Liver (tissue), 8 donors: ENCODE measurements at regions not wholly inside any gene's neighbourhood (a gene's known extent, or its start where the extent isn't known, plus 50 kb on each side); places are given as distances from the start of the nearest gene placed in this dataset.

Experiments used
- DNase-seq: peaks from one replicate; pipeline ENCODE4 v3.0.0-alpha.2; 2017; ENCODE audit warnings: low spot score
- H3K27ac ChIP-seq, 2 donors: one replicate each; pipeline ENCODE4 v1.7.0; 2013; ENCODE audit warnings: inconsistent platforms in 2 of 2, low read length in 2 of 2, control low read depth in 1 of 2, low read depth in 1 of 2, mild to moderate bottlenecking in 1 of 2
- H3K27me3 ChIP-seq, 4 donors: one replicate each; pipeline versions ENCODE4 v1.6.1 to v1.7.0; 2013; ENCODE audit warnings: low read length in 3 of 4, inconsistent platforms in 1 of 4, mild to moderate bottlenecking in 1 of 4, moderate library complexity in 1 of 4; ENCODE audit not compliant: control insufficient read depth in 4 of 4, insufficient read depth in 4 of 4
- H3K36me3 ChIP-seq, 4 donors: one replicate each; pipeline versions ENCODE4 v1.6.1 to v1.7.0; 2013; ENCODE audit warnings: low read length in 3 of 4, mild to moderate bottlenecking in 3 of 4, low read depth in 1 of 4, moderate library complexity in 1 of 4; ENCODE audit not compliant: control insufficient read depth in 4 of 4, insufficient read depth in 3 of 4
- H3K4me1 ChIP-seq, 4 donors: one replicate each; pipeline versions ENCODE4 v1.6.1 to v1.7.0; 2013; ENCODE audit warnings: low read length in 3 of 4, mild to moderate bottlenecking in 3 of 4, moderate library complexity in 1 of 4; ENCODE audit not compliant: control insufficient read depth in 4 of 4, insufficient read depth in 4 of 4
- H3K4me3 ChIP-seq, 3 donors: one replicate each; pipeline versions ENCODE4 v1.6.1 to v1.7.0; 2013; ENCODE audit warnings: low read length in 3 of 3, control low read depth in 1 of 3, low read depth in 1 of 3, mild to moderate bottlenecking in 1 of 3
- H3K9ac ChIP-seq, 2 donors: one replicate each; pipeline ENCODE4 v1.7.0; 2013; ENCODE audit warnings: low read length in 2 of 2, mild to moderate bottlenecking in 2 of 2, moderate library complexity in 2 of 2, control low read depth in 1 of 2, low read depth in 1 of 2
- H3K9me3 ChIP-seq, 4 donors: one replicate each; pipeline versions ENCODE4 v1.6.1 to v1.7.0; 2013; ENCODE audit warnings: low read length in 3 of 4; ENCODE audit not compliant: control insufficient read depth in 4 of 4
- ATF3 ChIP-seq: IDR thresholded peaks from 2 replicates; pipeline ENCODE4 v1.6.1; 2016; ENCODE audit warnings: antibody characterized with exemption
- CTCF ChIP-seq: fragments of 150-350 bp; IDR thresholded peaks from 2 replicates; pipeline ENCODE4 v1.5.1; 2017; ENCODE audit warnings: improper control_type of control experiment, low read depth, low read length; ENCODE audit not compliant: missing input control
- EGR1 ChIP-seq, 2 donors: IDR thresholded peaks; 2 replicates each; pipeline ENCODE4 v1.6.1; 2016 to 2018; ENCODE audit warnings: antibody characterized with exemption in 2 of 2, low read depth in 2 of 2
- FOXA1 ChIP-seq: IDR thresholded peaks from 2 replicates; pipeline ENCODE4 v1.6.1; 2016; ENCODE audit warnings: antibody characterized with exemption
- FOXA2 ChIP-seq: IDR thresholded peaks from 2 replicates; pipeline ENCODE4 v1.6.1; 2016; ENCODE audit warnings: antibody characterized with exemption
- HNF4A ChIP-seq, 2 donors: conservative IDR thresholded peaks; 2 replicates each; pipeline ENCODE4 v1.6.1; 2016; ENCODE audit warnings: antibody characterized with exemption in 2 of 2, mild to moderate bottlenecking in 2 of 2
- HNF4G ChIP-seq: IDR thresholded peaks from 2 replicates; pipeline ENCODE4 v1.6.1; 2016; ENCODE audit warnings: antibody characterized with exemption
- JUND ChIP-seq, 2 donors: IDR thresholded peaks; 2 replicates each; pipeline ENCODE4 v1.6.1; 2016; ENCODE audit warnings: antibody characterized with exemption in 2 of 2
- MAX ChIP-seq: IDR thresholded peaks from 2 replicates; pipeline ENCODE4 v1.6.1; 2016; ENCODE audit warnings: antibody characterized with exemption
- NR2F2 ChIP-seq: IDR thresholded peaks from 2 replicates; pipeline ENCODE4 v1.6.1; 2016; ENCODE audit warnings: antibody characterized with exemption
- RAD21 ChIP-seq, 2 donors: IDR thresholded peaks; 2 replicates each; pipeline ENCODE4 v1.6.1; 2016; ENCODE audit warnings: antibody characterized with exemption in 2 of 2, mild to moderate bottlenecking in 2 of 2
- REST ChIP-seq: IDR thresholded peaks from 2 replicates; pipeline ENCODE4 v1.6.1; 2016; ENCODE audit warnings: antibody characterized with exemption, mild to moderate bottlenecking
- RXRA ChIP-seq, 2 donors: IDR thresholded peaks; 2 replicates each; pipeline ENCODE4 v1.6.1; 2017 to 2018; ENCODE audit warnings: antibody characterized with exemption in 2 of 2, mild to moderate bottlenecking in 1 of 2
- YY1 ChIP-seq: IDR thresholded peaks from 2 replicates; pipeline ENCODE4 v1.6.1; 2016; ENCODE audit warnings: antibody characterized with exemption, mild to moderate bottlenecking
- ZBTB33 ChIP-seq: IDR thresholded peaks from 2 replicates; pipeline ENCODE4 v1.6.1; 2016; ENCODE audit warnings: antibody characterized with exemption
- WGBS: extraction: QIAGEN DNeasy Blood & Tissue Kit; methylation state at CpG from one replicate; pipeline ENCODE4 v1.1.7; 2013; 5-methylcytosine and 5-hydroxymethylcytosine counted together
- donor health status: healthy.
- donor health status: healthy.
- donor health status: healthy.
- donor health status: healthy.
- donor health status: healthy.

GRCh38 chr3:146783446-146783845, 178.3 kb upstream of the PLSCR5 start:
- TF ChIP-seq HNF4G (no peak), MAX (no peak), FOXA2 (no peak), CTCF (no peak), JUND (IDR thresholded peaks at IDR 0.05) (no peak), FOXA1 (no peak)
- Histone ChIP-seq H3K36me3 (no peaks in the 10 kb centered on the region), H3K9ac (no peak overlapping the region), H3K9me3 (peaks cover 0 to 2% (median 0%) of the 10 kb centered on the region in 4 donors), H3K27me3 (peaks cover 0 to 7% (median 0%) of the 10 kb centered on the region in 4 donors), H3K4me3 (no peak overlapping the region), H3K27ac (no peak overlapping the region), H3K4me1 (no peaks in the 10 kb centered on the region)
- 60% methylated on average over 2 of the region's 2 CpGs for WGBS
- no peak for DNase-seq

GRCh38 chr3:146781606-146782005, 176.5 kb upstream of the PLSCR5 start:
- Histone ChIP-seq H3K9ac (no peak overlapping the region), H3K9me3 (no peaks in the 10 kb centered on the region), H3K27ac (no peak overlapping the region), H3K36me3 (no peaks in the 10 kb centered on the region), H3K4me3 (no peak overlapping the region), H3K27me3 (peaks cover 0 to 7% (median 0%) of the 10 kb centered on the region in 4 donors), H3K4me1 (no peaks in the 10 kb centered on the region)
- 50% methylated on average over 2 of the region's 2 CpGs for WGBS
- no peak for DNase-seq
- TF ChIP-seq ZBTB33, result no peak
- TF ChIP-seq NR2F2, result no peak
- TF ChIP-seq RAD21 (IDR thresholded peaks at IDR 0.05), result no peak
- no peak for TF ChIP-seq JUND (IDR thresholded peaks at IDR 0.05)
- no peak for TF ChIP-seq EGR1 (IDR thresholded peaks at IDR 0.05; ENCODE audit: low read depth in 2 of 2)

GRCh38 chr3:146781059-146781458, 175.9 kb upstream of the PLSCR5 start:
- Histone ChIP-seq H3K27me3 (peaks cover 0 to 7% (median 0%) of the 10 kb centered on the region in 4 donors), H3K4me1 (no peaks in the 10 kb centered on the region), H3K4me3 (no peak overlapping the region), H3K27ac (no peak overlapping the region), H3K9me3 (no peaks in the 10 kb centered on the region), H3K9ac (no peak overlapping the region), H3K36me3 (no peaks in the 10 kb centered on the region)
- WGBS, result 31% methylated on average over 3 of the region's 3 CpGs
- DNase-seq, result no peak
- TF ChIP-seq RAD21 (IDR thresholded peaks at IDR 0.05) (no peak), FOXA1 (no peak)

- Histone ChIP-seq H3K27me3 (peaks cover 0 to 7% (median 0%) of the 10 kb centered on the region in 4 donors), H3K9ac (no peak overlapping the region), H3K9me3 (no peaks in the 10 kb centered on the region), H3K4me1 (no peaks in the 10 kb centered on the region), H3K36me3 (no peaks in the 10 kb centered on the region), H3K27ac (no peak overlapping the region), H3K4me3 (no peak overlapping the region)
- no peak for DNase-seq
- 66% methylated on average over 2 of the region's 2 CpGs for WGBS
- no peak for TF ChIP-seq FOXA2
- TF ChIP-seq REST, result no peak
- no peak for TF ChIP-seq EGR1 (IDR thresholded peaks at IDR 0.05; ENCODE audit: low read depth in 2 of 2)
- TF ChIP-seq RXRA (IDR thresholded peaks at IDR 0.05), result no peak
- no peak for TF ChIP-seq HNF4G
- TF ChIP-seq HNF4A (conservative IDR thresholded peaks at IDR 0.05), result no peak
- TF ChIP-seq JUND (IDR thresholded peaks at IDR 0.05), result no peak
- no peak for TF ChIP-seq YY1
- TF ChIP-seq ATF3, result no peak
Measured at GRCh38 chr3:146780251-146780650, 175.1 kb upstream of the PLSCR5 start.
